GM15510 (cell line): ENCODE measurements at regions not wholly inside any gene's neighbourhood (a gene's known extent, or its start where the extent isn't known, plus 50 kb on each side); places are given as distances from the start of the nearest gene placed in this dataset.

Experiments used
- POLR2A ChIP-seq: IDR thresholded peaks from 3 replicates; pipeline ENCODE4 v1.6.1; 2011; ENCODE audit warnings: borderline replicate concordance; ENCODE audit not compliant: insufficient read length; ENCODE audit errors: extremely low read depth

GRCh38 chr21:25215698-25216384 lies 391.4 kb downstream of the MRPL39 start:
- no peak for TF ChIP-seq POLR2A

GRCh38 chr21:25214676-25215075 lies 392.6 kb downstream of the MRPL39 start:
- no peak for TF ChIP-seq POLR2A

- TF ChIP-seq POLR2A: no peak
Measured at GRCh38 chr21:25199944-25200343, 407.3 kb downstream of the MRPL39 start.

- no peak for TF ChIP-seq POLR2A
Measured at GRCh38 chr21:25191141-25191540, 416.1 kb downstream of the MRPL39 start.

- no peak for TF ChIP-seq POLR2A
Measured at GRCh38 chr21:25189497-25189896, 417.8 kb downstream of the MRPL39 start.

- no peak for TF ChIP-seq POLR2A
Measured at GRCh38 chr21:25188677-25189079, 418.6 kb downstream of the MRPL39 start.

- no peak for TF ChIP-seq POLR2A
Measured at GRCh38 chr21:25186273-25186672, 421.0 kb downstream of the MRPL39 start.

DNA sequence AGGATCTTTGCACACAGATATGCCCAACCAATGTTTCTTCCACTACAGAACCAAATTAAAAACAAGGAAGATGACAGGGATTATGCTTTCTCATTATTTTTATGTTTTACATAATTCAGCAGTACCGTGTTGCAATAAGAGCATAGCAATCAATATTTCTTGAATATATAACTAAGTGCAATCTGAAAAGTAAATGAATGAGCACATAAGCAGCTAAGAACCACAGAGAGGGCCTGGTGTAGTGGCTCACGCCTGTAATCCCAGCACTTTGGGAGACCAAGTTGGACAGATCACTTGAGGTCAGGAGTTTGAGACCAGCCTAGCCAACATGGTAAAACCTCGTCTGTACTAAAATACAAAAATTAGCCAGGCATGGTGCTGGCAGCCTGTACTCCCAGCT lies 423.7 kb downstream of the MRPL39 start:
- no peak for TF ChIP-seq POLR2A

- TF ChIP-seq POLR2A: no peak
Measured at GRCh38 chr21:25179116-25179515, 428.2 kb downstream of the MRPL39 start.

- no peak for TF ChIP-seq POLR2A
Measured at GRCh38 chr21:25176637-25177412, 430.5 kb downstream of the MRPL39 start.

DNA sequence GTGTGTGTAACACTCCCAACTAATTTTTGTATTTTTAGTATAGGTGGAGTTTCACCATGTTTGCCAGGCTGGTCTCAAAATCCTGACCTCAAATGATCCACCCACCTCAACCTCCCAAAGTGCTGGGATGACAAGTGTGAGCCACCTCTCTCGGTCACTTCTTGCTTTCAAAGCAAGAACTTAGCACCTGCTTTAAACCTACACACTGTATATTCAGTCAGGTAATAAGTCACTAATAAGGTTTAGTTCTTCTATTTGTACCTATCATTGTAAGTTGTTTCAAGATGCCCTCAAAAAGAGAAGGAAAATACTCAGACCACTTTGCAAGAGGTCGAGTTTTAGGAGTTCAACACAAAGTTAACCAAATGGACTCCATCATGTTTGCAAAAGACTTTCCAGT lies 431.3 kb downstream of the MRPL39 start:
- TF ChIP-seq POLR2A: no peak

DNA sequence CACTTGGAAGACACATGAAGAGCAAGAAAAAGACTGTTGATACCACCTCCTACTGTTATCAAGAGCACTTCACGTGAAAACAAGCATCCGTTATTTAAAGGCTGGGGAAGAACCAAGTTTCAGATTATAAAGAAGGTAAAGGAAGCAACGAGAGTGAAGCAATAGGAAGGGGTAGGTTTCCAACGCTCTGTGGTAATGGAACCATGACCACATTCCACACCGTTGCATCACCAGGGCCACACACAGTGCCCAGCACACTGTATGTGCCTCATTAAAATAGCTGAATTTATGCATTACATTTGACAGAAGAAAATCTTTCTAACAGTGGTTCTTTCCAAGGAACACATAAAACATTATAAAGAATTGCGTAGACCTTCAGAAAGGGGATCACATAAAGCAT lies 435.8 kb downstream of the MRPL39 start:
- TF ChIP-seq POLR2A: no peak

DNA sequence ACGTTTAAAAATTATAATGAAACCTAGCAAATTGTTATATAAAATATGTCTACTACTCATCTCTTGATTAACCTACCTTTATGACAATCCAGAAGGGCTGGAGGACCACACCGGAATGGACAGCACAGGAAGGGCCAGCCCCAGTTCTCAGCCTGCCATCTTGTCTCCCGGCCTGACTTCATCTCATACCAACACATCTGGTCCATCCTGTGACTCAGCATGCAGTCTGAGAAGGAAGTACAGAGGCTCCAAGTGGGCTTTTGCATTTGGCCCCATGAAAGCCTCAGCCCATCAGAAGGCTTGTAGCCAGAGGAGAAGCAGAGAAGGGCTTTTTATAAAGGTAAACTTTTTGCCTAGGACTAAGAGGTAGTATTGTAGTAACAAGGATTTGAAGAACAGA lies 436.6 kb downstream of the MRPL39 start:
- TF ChIP-seq POLR2A: no peak

GRCh38 chr21:25169370-25169769 lies 437.9 kb downstream of the MRPL39 start:
- no peak for TF ChIP-seq POLR2A

DNA sequence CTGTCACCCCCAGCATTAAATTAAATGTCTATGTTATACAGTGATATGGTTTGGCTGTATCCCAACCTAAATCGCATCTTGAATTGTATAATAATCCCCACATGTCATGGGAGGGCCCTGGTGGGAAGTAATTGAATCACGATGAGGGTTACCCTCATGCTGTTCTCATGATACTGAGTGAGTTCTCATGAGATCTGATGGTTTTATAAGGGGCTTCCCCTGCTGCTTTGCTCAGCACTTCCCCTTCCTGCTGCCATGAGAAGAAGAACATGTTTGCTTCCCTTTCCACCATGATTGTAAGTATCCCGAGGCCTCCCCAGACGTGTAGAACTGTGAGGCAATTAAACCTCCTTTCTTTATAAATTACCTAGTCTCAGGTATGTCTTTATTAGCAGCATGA lies 445.7 kb downstream of the MRPL39 start:
- TF ChIP-seq POLR2A: no peak

DNA sequence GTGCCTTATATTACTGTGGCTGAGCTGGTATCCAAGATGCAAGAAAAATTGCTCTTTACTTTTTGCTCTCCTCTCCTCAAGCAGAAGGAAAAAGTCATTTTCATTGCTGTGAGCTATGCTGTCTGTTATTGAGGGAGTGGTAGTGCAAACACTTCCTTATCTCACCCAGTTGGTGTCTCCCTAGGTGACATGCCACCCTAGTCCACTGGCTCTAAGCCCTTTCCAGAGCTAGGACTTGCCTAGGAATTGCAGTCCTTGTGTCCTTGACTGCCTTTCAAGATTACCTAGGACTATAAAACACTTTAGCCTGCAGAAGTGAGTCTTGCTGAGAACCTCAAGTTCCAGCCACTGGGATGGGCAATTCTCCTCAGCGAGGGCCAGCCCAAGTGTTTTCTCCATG lies 458.3 kb downstream of the MRPL39 start:
- no peak for TF ChIP-seq POLR2A
